NCI-H345 treated with DMSO at 0.1 percent for 48 hours (cell line): ENCODE measurements at regions not wholly inside any gene's neighbourhood (a gene's known extent, or its start where the extent isn't known, plus 50 kb on each side); places are given as distances from the start of the nearest gene placed in this dataset.

ENCODE experiments used
- DNase-seq: peaks from one replicate; lab custom pipeline; 2025; ENCODE audit not compliant: unreplicated experiment; lab: John Stamatoyannopoulos, UW

DNA sequence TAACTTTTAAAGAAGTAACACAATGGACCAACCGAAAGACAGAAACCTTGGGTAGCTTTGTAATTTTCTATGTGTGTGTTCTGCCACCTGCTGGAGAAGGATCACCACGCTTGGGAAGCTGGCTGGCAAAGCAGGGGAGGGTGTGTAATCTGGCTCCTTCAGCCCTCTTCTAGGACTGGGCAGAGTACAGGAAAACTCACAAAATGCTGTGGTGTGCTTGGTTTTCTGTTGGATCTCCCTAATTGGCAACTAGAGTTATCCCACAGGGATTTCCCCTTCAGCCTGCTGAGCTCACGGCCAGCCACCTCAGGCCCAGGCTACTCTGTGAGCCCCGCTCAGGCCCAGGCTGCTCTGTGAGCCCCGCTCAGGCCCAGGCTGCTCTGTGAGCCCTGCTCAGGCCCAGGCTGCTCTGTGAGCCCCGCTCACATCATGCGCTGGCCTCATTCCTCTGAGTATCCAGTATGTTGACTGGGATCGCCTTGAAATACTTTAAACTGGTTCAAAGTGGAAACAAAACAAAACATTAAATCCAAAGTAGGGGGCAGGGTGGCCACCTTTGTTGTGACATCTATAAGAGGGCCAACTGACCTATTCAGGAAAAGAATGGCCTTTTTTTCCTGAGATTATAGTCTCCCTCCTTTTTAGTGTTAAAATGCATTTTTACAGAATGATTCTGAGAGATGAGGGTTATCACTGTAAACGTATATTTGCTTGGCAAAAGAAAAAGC, 52.0 kb upstream of the RNU6-8 start:
- DNase-seq: peak; percentile 4

DNA sequence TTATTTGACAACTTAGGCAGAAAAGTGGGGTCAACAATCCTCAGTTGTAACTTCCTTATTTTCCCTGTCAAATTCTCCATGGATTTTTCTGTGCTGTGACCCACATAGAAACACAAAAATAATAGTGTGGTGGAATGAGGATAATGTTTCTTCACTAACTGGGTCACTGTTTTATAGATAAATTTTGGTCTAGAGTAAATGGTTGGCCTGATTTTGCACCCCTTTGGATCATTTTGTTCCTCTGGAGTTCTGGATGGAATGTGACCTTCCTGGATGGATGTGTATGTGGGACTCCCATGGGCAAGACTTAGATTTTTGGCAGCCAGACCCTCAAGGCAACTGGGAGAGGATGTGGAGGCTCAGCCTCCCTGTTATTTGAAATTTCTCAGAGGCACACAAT, 52.7 kb upstream of the RNU6-8 start:
- DNase-seq: no peak

DNA sequence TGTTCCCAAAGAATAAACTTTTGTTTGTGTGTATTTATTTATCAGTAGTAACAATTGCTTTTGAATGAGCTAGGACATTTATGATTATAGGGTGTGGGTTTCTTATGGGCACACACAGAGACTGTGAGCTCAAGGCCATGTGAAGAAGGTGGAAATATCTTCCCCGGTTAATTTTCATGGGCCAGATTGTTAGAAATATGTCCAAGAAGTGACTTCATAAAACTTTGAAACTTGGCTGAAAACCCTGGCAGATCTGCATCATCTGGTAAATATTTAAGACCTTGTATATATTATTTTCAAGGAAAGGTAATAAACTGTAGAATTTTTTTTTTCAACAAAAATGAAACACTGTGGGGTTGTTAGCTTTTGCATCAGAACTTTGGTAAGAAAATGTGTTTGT, 53.5 kb upstream of the RNU6-8 start:
- DNase-seq: no peak

DNA sequence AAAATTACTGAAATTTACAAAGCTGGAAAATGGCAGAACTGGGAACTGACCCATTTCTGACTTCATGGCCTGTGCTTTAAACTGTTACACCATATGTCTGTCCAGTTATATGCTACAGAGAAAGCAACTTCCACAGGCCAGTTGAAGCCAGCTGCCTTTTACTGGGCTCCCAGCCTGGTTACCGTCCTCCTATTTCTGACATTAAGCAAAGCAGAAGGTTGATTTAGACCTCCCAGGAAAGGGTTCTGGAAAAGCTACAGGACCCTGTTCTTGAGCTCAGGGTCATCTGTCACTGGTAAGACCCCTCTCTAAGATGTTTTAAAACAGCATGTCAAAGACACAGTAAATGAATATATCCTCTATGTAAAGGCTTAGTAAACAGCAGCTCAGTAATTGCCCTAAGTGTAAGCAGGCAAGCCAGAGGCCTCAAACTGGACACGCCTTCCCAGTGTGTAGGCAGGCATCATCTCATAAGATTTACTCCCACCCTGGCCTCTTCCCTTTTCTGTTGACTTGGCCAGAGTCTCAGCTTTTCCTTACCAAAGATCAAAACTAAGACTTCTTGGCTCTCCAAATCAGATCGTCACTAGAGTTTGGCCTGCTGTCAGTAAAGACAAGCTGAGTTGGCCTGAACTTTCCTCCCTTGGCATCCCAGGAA, 55.4 kb upstream of the RNU6-8 start:
- no peak for DNase-seq

DNA sequence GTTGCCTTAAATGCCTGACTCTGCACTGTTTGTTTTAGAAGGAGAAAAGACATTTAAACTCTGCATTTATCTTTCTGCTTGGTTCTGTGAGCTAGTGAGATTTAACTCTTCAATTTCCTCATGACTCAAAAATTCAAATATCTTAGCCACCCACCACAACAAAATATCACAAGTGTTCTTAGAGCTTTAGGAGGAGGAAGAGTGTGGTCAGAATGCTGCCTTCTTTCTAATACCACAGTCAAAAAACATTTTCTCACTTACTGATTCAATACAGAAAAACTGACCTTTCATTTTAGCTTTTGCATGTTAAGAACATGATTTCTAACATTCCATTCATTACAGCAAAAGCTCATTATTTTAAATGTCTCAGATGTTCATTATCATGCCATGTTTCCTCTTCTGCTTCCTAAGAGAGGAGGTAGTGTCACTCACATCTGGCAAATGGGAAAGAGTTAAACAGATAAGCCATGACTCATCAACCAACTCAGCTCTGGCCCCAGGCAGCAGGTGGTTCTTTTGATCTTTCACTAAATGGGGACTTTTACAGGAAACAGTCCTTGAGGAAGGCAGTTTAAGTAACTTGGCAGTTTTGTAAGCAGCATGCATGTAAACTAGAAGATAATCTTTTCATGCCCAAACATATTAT, 56.4 kb upstream of the RNU6-8 start:
- no peak for DNase-seq

DNA sequence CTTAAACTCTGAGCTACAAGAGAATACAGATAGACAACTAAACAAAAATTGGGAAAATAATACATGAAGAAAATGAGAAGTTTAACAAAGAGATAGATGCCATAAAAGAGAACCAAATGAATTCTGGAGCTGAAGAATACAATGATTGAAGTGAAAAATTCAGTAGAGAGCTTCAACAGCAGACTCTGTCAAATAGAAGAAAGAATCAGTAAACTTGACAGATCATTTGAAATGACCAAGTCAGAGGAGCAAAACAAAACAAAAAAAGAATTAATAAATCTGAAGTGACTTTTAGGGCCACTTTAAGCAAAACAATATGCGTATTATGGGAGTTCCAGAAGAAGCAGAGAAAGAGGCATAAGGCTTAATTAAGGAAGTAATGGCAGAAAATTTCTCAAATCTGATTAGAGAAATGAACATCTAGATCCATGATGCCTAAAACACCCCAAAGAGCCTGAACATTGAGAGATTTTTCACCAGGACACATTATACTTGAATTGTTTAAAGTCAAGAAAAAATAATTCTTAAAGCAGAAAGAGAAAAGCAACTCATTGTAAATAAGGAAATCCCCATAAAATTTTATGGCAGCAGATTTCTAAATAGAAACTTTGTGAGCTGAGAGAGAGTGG, 61.0 kb upstream of the RNU6-8 start:
- no peak for DNase-seq

DNA sequence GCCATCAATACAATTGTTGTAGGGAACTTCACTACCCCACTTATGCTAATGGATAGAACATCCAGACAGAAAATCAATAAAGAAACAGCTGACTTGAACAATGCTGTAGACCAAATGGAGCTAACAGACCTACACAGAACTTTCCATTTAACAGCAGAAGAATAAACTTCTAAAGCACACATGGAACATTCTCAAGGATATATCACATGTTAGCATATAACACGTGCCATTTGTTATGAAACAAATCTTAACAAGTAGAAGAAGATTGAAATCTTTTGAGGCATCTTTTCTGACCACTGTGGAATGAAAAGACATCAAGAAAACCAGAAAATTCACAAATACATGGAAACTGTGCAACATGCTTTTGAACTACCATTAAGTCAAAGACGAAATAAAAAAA, 62.5 kb upstream of the RNU6-8 start:
- no peak for DNase-seq

DNA sequence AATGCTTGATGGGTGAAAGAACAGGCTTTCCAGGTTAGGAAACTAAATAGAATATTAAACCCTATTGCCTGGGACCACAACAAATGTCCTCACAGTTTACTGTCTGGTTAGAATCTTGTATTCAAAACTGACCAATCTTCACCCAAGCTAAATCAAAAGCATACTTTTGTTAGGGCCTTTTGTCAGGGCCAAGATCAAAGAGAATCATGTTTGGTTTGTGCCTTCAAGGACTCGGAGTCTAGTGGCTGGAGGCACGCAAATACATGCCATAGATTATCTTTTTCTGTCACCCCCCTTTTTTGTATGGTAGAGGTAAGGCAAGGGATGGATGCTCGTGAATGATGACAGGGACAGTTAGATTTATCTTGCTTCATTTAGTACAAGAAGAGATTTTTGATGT, 51.1 kb upstream of the AKAP6 start:
- no peak for DNase-seq
